HG03521 (cell line): ENCODE measurements at regions not wholly inside any gene's neighbourhood (a gene's known extent, or its start where the extent isn't known, plus 50 kb on each side); places are given as distances from the start of the nearest gene placed in this dataset.
"Not testable (repeated sequence)": the region's sequence is repeated elsewhere in the genome, so short reads cannot be mapped to it uniquely, and the experiment has no call there.

Experiments
- ATAC-seq: cut with Tn5 transposase; IDR thresholded peaks from one replicate; pipeline ENCODE4 v1.9.1; 2021; ENCODE audit warnings: mild to moderate bottlenecking, moderate library complexity; ENCODE audit not compliant: unreplicated experiment

DNA sequence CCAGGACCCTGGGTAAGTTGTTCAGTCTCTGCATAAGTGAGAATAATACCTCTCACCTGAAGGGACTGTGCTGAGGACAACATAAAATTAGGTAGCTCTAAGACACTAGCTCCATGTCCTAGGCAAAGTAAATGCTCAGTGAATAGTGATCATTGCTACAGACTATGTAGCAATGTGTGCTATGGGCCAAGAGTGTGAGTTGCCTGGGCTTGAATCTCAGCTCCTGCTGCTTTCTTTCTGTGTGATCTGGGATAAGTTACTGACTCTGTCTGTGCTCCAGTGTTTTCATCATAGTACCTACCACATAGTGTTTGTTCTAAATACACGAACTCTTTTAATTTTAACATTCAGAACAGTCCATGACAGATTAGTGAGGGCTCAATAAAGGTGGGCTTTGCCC lies 81.1 kb upstream of the MFGE8 start:
- no peak for ATAC-seq

DNA sequence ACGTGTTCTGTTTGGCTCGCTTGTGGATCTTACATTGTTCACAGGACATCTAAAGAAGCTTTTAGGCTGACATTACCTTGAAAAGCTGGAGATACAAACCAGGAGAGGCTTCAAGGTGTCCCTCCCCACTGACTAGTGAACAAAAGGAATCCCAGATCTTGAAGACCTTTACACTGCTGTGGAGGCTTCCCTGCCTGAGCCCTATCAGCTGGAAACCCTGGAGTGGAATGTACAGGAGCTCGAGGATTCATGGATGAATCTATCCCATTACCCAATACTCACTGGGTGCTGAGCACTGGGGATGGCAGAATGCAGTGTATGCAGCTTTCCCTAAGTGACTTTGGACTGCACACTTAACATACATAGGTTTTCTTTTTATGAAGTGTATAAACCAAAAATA lies 82.3 kb upstream of the MFGE8 start:
- no peak for ATAC-seq

- ATAC-seq = no peak
Measured at GRCh38 chr15:88997531-88997930, 84.4 kb upstream of the MFGE8 start.

DNA sequence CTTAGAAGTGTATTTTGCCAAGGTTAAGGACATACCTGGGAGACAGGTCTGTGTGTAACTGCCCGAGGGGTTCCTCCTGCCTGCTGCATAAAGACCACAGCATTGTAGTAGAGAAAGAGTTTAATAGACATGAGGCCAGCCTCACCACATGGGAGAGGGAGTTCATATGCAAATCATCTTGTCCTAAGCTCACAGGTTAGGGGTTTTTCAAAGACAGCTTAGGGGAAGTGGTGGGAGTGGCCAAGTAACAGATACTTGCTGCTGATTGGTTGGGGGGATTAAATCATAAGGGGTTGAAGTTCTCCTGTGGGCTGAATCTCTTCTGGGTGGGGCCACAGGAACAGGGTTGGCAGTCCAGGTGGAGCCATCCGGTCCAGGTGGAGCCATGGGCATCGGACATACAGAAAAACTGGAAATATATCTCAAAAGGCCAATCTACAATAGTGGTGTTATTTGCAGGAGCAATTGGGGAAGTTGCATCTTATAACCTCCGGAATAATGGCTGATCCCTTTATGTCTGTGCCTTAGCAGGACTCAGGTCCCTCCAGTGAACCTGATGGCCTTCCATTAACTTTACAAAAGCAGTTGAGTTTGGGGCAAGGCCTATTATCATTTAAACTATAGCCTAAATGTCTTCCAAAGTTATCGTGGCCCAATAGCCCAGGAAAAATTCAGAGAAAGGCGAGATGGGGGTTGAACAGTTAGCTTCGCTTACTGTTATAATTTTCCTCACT lies 86.0 kb upstream of the MFGE8 start:
- no peak for ATAC-seq

DNA sequence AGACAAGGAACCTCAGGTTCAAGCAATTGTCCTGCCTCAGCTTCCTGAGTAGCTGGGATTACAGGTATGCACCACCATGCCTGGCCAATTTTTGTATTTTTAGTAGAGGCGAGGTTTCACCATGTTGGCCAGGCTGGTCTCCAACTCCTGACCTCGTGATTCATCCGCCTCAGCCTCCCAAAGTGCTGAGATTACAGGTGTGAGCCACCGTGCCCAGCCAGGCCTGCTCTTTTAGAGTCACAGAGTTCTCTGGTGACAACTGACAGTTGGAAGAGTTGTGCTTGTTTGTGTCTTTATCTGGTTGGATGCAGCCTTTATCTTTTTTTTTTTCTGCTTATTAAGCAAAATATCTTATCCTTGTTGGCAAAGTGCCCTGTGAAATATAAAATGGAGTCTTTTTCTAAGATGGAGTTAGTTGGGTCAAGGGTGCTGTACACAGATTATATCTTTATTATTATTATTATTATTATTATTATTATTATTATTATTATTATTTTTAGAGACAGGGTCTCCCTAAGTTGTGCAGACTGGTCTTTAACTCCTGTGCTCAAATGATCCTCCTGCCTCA lies 86.5 kb upstream of the ABHD2 start:
- not testable (repeated sequence) for ATAC-seq

GRCh38 chr15:89002281-89002761 lies 85.9 kb upstream of the ABHD2 start:
- ATAC-seq = peak; percentile 73

GRCh38 chr15:89002830-89003229 lies 85.4 kb upstream of the ABHD2 start:
- no peak for ATAC-seq

DNA sequence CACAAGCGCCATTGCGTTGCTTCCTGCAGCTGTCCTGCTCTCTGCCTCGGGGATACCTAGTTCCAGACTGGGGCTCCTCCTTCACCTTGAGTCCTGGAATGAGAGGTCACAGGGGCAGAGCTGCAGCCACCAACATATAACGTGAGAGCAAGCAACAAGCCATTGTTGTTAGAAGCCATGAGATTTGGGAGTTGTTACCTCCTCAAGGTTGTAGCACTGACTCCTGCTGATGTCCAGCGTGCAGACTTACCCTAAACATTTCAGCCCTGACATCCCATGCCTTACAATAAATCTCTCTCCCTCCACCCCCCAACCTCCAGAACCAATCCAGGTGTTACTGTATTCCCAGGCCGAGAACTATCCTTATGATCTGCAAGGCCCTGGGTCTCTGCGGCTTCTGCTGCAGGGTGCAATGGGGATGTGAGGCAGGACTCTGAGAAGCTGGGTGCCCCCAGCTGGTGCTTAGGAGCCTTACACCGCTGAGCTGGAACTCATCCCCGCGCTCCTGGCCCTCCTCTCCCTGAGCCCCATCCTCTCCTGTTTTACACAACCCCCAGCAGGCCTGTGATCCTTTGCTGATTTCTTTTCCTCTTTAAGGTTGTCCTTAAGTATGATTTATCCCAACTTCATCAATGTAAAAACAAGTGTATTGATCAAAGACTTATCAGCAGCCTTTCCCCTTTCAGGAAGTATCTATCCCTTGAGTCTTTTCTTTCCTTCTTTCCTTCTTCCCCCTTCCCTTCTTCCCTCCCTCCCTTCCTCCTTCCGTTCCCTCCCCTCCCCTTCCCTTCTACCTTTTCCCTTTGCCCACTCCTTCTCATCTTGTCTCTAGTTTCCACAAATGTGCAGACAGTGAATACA lies 84.2 kb upstream of the ABHD2 start:
- ATAC-seq = no peak

- no peak for ATAC-seq
Measured at GRCh38 chr15:89004726-89005030, 83.6 kb upstream of the ABHD2 start.

- ATAC-seq = not testable (repeated sequence)
Measured at GRCh38 chr15:89007527-89007926, 80.7 kb upstream of the ABHD2 start.

- no peak for ATAC-seq
Measured at GRCh38 chr15:89007989-89008388, 80.3 kb upstream of the ABHD2 start.

DNA sequence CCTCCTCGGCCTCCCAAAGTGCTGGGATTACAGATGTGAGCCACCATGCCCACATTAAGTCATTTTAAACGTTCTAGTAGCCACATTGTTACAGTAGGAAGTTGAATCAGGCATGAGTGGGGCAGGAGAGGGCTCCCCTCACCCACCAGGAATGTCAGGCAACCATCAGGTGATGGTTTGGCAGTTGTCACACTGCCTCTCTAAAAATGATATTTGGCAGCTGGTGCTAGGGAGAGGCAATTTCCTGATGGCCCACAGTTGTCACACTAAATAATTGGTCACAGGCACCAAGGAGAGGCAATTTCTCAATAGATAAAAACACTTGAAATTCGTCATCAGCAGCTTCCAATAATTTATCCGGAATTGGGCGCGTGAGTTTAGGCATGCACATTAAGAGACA lies 79.2 kb upstream of the ABHD2 start:
- ATAC-seq = no peak

DNA sequence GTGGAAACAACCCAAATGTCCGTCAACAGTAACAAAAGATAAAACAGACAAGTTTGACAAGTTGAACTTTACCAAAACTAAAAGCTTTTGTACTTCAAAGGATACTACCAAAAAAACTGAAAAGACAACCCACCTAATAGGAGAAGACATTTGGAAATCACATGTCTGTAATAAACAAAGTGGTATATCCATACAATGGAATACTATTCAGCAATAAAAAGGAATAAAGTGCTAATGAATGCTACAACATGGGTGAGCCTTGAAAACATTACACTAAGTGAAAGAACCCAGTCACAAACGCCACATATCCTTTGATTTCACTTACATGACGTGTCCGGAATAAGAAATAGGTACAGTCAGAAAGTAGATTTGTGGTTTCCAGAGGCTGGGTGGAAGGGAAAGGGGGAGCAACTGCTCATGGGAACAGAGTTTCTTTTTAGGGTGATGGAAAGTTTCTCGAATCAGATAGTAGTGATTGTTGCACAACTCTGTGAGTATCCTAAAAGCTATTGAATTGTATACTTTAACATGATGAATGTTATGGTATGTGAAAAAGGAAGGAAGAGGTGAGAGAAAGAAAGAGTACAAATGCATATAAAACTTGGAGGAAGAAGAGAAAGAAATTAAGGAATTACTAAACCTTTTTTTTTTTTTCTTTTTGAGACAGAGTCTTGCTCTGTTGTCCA lies 72.7 kb upstream of the ABHD2 start:
- no peak for ATAC-seq

DNA sequence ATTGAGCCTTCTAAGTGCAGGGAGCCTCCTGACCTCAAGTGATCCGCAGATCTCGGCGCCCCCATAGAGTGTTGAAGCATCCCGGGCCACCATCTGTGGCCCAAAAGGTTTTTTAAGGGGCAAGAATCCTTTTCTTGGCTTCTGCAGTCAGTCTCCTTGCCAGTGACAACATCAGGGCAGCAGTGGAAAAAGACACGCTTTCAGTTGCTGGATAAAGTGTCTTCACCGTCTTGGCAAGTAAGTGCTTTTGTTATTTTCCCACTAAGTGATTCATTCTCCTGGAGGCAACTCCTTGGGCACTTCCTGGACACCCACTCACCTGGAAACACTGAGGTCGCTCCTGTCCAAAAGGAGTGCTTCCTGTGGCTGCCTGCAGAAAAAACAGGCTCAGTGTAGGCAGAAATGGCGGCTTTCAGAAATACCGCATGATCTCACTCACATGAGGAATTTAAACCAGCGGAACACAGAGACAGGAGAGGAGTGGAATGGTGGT lies 71.7 kb upstream of the ABHD2 start:
- no peak for ATAC-seq

DNA sequence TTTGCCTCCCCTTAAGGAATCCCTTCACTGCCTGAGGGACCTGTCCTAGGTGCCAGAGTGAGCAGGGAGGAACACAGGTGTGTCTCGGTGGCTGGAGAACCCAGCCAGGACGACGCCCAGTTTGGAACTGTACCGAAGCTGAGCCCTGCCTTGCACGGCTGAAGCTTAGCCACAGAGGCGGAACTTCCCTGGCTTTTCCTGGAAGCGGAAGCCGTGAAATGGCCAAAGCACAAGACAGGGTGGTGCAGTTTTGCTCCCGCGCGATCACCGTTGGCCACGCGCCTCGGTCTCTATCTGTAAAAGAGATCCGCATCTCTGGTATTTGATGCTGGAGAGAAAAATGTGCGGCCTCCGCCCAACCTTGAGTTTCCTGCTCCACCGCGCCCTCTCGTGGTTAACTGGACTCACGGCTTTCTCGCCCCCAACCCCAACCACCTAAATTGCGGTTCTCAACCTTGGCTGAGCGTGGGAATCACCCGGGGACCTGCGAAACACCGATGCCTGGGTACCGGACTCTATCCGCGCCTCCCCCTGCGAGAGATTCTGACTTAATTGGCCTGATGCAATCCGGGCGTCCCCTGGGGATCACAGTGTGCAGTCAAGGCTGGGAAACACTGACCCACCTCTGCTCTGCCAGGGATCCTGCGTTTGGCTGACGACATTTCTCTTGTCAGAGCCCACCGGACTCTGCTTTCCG lies 70.7 kb upstream of the ABHD2 start:
- no peak for ATAC-seq

DNA sequence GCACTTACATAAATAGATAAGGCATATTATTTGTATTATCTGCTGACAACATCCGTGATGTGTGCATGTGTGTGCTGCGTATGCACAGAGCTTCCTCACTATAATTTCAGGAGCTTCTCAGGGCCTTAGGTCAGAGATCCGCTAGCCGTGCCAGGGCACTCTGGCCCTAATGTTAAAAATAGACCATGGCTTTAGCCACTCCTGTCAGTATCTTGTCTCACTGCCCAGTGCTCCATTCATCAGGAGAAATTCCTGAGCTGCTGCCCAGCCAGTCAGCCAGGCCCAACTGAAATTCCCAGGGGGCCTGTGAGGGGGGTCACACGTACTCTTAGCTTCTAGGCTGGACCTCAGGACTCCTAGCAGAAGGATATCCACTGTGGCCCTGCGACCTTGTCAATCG lies 70.0 kb upstream of the ABHD2 start:
- ATAC-seq = no peak

- no peak for ATAC-seq
Measured at GRCh38 chr15:89019436-89019835, 68.8 kb upstream of the ABHD2 start.

GRCh38 chr15:89021224-89021623 lies 67.0 kb upstream of the ABHD2 start:
- ATAC-seq = no peak

DNA sequence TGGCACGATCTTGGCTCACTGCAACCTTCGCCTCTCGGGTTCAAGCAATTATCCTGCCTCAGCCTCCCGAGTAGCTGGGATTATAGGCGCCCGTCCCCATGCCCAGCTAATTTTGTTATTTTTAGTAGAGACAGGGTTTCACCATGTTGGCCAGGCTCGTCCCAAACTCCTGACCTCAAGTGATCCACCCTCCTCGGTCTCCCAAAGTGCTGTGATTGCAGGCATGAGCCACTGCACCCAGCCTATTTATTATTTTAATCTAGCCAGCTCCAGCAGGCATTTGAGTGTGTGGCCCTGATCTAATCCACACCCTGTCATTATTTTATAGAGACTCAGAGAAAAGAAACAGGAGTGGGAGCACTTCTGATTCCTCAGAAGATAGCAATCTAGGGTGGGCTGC lies 66.4 kb upstream of the ABHD2 start:
- ATAC-seq = not testable (repeated sequence)

GRCh38 chr15:89023311-89023961 lies 64.8 kb upstream of the ABHD2 start:
- no peak for ATAC-seq
